ENCODE measurements at regions not wholly inside any gene's neighbourhood (a gene's known extent, or its start where the extent isn't known, plus 50 kb on each side); places are given as distances from the start of the nearest gene placed in this dataset.
"Not testable (repeated sequence)": the region's sequence is repeated elsewhere in the genome, so short reads cannot be mapped to it uniquely, and the experiment has no call there.

DNA sequence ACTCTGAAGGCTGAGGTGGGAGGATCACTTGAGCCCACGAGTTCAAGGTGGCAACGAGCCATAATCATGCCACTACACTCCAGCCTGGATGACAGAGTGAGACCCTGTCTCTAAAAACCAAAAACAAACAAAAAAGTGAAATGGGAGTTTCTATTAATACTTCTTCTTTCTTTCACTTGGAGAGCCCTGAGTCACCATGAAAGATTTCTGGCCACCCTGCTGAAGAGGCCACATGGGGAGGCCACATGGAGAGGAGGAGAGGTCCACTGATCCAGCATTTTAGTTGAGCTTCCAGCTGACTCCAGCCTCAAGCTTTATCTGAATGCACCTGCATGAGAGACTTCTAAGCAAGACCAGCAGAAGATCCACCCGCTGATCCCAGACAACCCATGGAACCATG is 74.2 kb upstream of the LAPTM4A start:
- TF ChIP-seq POLR2A (IDR thresholded peaks at IDR 0.05; ENCODE audit: low read length) (no peak), GATA1 (IDR thresholded peaks at IDR 0.05; ENCODE audit: low read depth, low read length) (no peak)
- no peak for DNase-seq

DNA sequence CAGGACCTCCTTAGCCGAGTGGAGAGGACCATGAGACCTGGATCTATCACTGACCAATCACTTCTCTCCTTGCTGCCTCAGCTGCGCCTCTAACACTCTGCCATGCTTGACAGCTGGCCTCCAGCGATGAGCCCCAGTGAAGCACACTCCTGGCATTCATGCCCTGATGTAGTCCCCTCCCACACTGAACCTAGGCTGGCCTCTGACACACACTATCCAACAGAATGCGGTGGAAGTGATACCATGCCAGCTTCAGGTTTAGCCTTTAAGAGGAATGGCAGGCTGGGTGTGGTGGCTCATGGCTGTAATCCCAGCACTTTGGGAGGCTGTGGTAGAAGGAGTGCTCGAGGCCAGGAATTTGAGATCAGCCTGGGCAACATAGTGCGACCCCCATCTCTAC is 73.7 kb upstream of the LAPTM4A start:
- DNase-seq, result no peak
- TF ChIP-seq GATA1 (IDR thresholded peaks at IDR 0.05; ENCODE audit: low read depth, low read length) (no peak), POLR2A (IDR thresholded peaks at IDR 0.05; ENCODE audit: low read length) (no peak)

GRCh38 chr2:20123871-20124594 is 72.6 kb upstream of the LAPTM4A start:
- TF ChIP-seq POLR2A (IDR thresholded peaks at IDR 0.05; ENCODE audit: low read length), result no peak
- TF ChIP-seq GATA1 (IDR thresholded peaks at IDR 0.05; ENCODE audit: low read depth, low read length), result no peak

GRCh38 chr2:20122864-20123263 is 71.4 kb upstream of the LAPTM4A start:
- DNase-seq, result no peak
- TF ChIP-seq POLR2A (IDR thresholded peaks at IDR 0.05; ENCODE audit: low read length) (no peak), GATA1 (IDR thresholded peaks at IDR 0.05; ENCODE audit: low read depth, low read length) (no peak)

More at GRCh38 chr2:20123871-20124594, 72.6 kb upstream of the LAPTM4A start:
- DNase-seq, result no peak

DNA sequence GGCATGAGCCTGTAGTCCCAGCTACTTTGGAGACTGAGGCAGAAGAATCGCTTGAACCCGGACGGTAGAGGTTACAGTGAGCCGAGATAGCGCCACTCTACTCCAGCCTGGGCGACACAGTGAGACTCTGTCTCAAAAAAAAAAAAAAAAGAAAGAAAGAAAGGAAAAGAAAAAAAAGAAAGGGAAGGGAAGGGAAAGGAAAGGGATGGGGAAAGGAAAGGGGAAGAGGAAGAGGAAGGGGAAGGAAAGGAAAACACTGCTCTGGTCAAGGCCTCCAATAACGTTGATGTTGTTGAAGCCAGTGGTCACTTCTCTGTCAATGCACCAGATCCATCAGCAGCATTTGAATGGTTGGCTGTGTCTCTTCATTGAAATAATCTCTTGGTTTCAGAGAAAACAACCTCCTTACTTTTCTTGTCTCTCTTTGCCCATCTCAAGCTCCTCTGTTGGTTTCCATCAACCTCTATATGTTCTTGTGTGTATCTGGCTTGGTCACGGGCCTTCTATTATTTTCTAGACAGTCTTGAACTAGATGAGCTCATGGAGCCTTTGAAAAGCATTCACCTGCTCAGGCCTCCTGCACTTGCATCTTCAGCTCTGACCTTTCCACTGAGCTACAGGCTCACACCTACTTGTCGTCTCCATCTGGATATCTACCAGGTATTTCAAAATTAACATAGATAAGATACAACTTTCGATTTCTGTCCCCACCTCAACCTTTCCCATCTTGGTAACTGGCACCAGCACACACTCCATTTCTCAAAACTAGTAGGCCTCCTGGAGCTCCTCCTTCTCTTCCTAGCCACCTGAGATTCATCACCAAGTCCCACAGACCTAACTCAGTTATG is 69.4 kb upstream of the LAPTM4A start:
- no peak for TF ChIP-seq GATA1 (IDR thresholded peaks at IDR 0.05; ENCODE audit: low read depth, low read length)
- TF ChIP-seq POLR2A (IDR thresholded peaks at IDR 0.05; ENCODE audit: low read length), result no peak
- DNase-seq, result no peak

DNA sequence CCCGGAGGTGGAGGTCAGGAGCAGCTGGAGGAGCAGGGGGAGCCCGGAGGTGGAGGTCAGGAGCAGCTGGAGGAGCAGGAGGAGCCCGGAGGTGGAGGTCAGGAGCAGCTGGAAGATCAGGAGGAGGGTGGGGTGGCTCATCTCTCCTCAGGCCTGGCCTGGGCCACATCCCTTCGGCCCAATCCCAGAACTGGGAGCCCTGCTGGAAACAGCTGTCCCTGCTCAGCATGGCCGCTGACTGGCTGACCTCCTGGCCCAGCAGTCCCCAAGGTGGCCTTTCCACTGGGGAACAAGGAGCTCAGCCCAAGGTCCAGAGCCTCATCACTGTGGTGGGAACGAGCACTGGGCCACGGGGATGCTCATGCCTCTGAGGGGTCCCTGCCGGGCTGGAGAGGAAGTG is 66.6 kb upstream of the LAPTM4A start:
- TF ChIP-seq POLR2A (IDR thresholded peaks at IDR 0.05; ENCODE audit: low read length) (no peak), GATA1 (IDR thresholded peaks at IDR 0.05; ENCODE audit: low read depth, low read length) (no peak)
- DNase-seq, result no peak

DNA sequence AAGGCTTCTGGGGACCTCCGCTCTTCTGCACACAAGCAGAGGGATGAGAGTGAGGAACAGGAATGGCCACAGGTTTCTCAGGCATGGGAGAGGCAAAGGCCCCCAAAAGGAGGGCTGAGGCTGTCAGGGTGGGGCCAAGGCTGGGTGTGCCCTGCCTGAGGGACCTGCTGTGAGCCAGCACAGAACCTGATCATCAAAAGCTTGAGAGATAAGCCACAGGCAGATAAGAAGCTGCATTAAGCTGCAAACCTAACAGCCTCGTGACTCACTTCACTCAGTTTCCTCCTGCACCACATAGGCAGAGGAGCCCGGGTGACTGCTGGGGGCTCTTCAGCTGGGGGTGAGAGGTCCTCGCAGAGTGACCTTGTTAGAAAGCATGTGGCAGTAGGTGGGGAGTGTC is 64.5 kb upstream of the LAPTM4A start:
- peak; percentile 23 to 62 for DNase-seq
- no peak for TF ChIP-seq POLR2A (IDR thresholded peaks at IDR 0.05; ENCODE audit: low read length)

DNA sequence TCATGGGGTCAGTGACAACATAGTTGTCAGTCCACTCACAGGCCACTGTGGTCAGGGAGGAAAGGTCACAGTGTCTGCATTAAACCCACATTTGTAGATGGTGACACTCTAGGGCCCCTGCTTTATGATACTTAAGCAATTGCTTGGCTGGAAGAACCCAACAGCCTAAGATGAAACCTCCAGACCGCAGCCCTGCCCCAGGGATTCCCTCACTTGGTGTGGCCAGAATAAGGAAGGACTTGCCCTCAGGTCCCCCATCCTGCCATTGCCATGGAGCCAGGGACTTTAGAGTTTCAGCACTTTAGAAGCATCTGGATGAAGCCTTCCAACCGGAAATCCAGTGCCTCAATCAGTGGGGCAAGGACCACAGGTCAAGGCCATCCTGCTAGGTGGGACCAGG is 63.9 kb upstream of the LAPTM4A start:
- peak in 1 of 2 experiments; percentile 12 for DNase-seq
- TF ChIP-seq POLR2A (IDR thresholded peaks at IDR 0.05; ENCODE audit: low read length), result no peak
- TF ChIP-seq GATA1 (IDR thresholded peaks at IDR 0.05; ENCODE audit: low read depth, low read length), result no peak

- TF ChIP-seq POLR2A (IDR thresholded peaks at IDR 0.05; ENCODE audit: low read length) (no peak), GATA1 (IDR thresholded peaks at IDR 0.05; ENCODE audit: low read depth, low read length) (no peak)
Observed at GRCh38 chr2:20113986-20114938, 62.8 kb upstream of the LAPTM4A start.

GRCh38 chr2:20113004-20113796 is 61.8 kb upstream of the LAPTM4A start:
- DNase-seq, result no peak
- TF ChIP-seq GATA1 (IDR thresholded peaks at IDR 0.05; ENCODE audit: low read depth, low read length), result no peak
- TF ChIP-seq POLR2A (IDR thresholded peaks at IDR 0.05; ENCODE audit: low read length), result no peak

More at GRCh38 chr2:20113986-20114938, 62.8 kb upstream of the LAPTM4A start:
- DNase-seq, result no peak

GRCh38 chr2:20112361-20112760 is 60.9 kb upstream of the LAPTM4A start:
- not testable (repeated sequence) for DNase-seq

GRCh38 chr2:20111311-20112131 is 60.1 kb upstream of the LAPTM4A start:
- TF ChIP-seq POLR2A (IDR thresholded peaks at IDR 0.05; ENCODE audit: low read length) (no peak), GATA1 (IDR thresholded peaks at IDR 0.05; ENCODE audit: low read depth, low read length) (no peak)
- no peak for DNase-seq

Measured in erythroblast (primary cell).